Smooth muscle cell (in vitro differentiated cells): ENCODE measurements at regions not wholly inside any gene's neighbourhood (a gene's known extent, or its start where the extent isn't known, plus 50 kb on each side); places are given as distances from the start of the nearest gene placed in this dataset.

ENCODE experiments used
- DNase-seq: peaks from one replicate; lab custom pipeline; 2025; ENCODE audit not compliant: unreplicated experiment; lab: John Stamatoyannopoulos, UW
- H2AFZ ChIP-seq: fragments of 200-600 bp; sonication (generic); 2 replicates; pipeline ENCODE4 v1.6.0; 2016; ENCODE audit warnings: antibody characterized with exemption, low read depth, mild to moderate bottlenecking
- H3F3A ChIP-seq: fragments of 200-600 bp; sonication (generic); 2 replicates; pipeline ENCODE4 v1.6.0; 2017; ENCODE audit warnings: antibody characterized with exemption, low read depth
- H3K27ac ChIP-seq: fragments of 200-600 bp; sonication (generic); 2 replicates; pipeline ENCODE4 v1.5.1; 2016; ENCODE audit warnings: low read depth, mild to moderate bottlenecking
- H3K27me3 ChIP-seq: fragments of 200-600 bp; sonication (generic); 2 replicates; pipeline ENCODE4 v1.6.1; 2016; ENCODE audit warnings: low read depth, mild to moderate bottlenecking
- H3K36me3 ChIP-seq: fragments of 200-600 bp; sonication (generic); 2 replicates; pipeline ENCODE4 v1.5.1; 2016; ENCODE audit warnings: low read depth
- H3K4me1 ChIP-seq: fragments of 200-600 bp; sonication (generic); 2 replicates; pipeline ENCODE4 v1.5.1; 2016; ENCODE audit warnings: low read depth
- H3K4me2 ChIP-seq: fragments of 200-600 bp; sonication (generic); 2 replicates; pipeline ENCODE4 v1.6.0; 2016; ENCODE audit warnings: mild to moderate bottlenecking
- H3K4me3 ChIP-seq: fragments of 200-600 bp; sonication (generic); 2 replicates; pipeline ENCODE4 v1.5.1; 2016; ENCODE audit warnings: mild to moderate bottlenecking
- H3K79me2 ChIP-seq: fragments of 200-600 bp; sonication (generic); 2 replicates; pipeline ENCODE4 v1.6.0; 2016; ENCODE audit warnings: low read depth, mild to moderate bottlenecking
- H3K9ac ChIP-seq: fragments of 200-600 bp; sonication (generic); 2 replicates; pipeline ENCODE4 v1.6.0; 2016; ENCODE audit warnings: low read depth
- H3K9me3 ChIP-seq: fragments of 200-600 bp; sonication (generic); replicated peaks from 2 replicates; pipeline ENCODE4 v1.5.1; 2016; ENCODE audit warnings: low read depth
- H4K20me1 ChIP-seq: fragments of 200-600 bp; sonication (generic); 2 replicates; pipeline ENCODE4 v1.6.0; 2016; ENCODE audit warnings: low read depth
- WGBS: methylation state at CpG from one replicate; pipeline ENCODE4 v1.1.7; 2016; ENCODE audit warnings: low lambda C conversion rate; 5-methylcytosine and 5-hydroxymethylcytosine counted together
- TF ChIP-seq, protein P1 (sequence below): fragments of 200-600 bp; sonication (generic); IDR thresholded peaks from 2 replicates; pipeline ENCODE4 v1.5.1; 2017; ENCODE audit warnings: borderline replicate concordance, mild to moderate bottlenecking, antibody characterized with exemption; ENCODE audit not compliant: insufficient read depth, poor library complexity, severe bottlenecking

DNA sequence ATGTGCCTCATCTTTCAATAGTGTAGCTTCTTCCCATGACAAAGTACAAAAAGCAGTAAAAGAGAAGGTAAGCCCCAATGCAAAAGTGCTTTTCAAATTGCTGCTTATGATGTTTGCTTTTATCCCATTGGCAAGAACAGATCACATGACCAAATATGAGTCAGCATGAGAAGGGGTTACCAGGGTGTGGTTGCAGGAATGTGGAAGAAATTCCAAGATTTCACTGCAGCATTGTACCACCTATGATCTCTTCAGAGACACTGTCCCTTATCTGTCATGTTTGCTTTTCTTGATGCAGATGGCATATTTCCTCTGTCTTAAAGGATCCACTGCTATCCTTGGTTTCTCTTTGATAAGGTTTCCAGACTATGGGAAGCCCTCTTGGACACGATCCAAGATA lies 1006.9 kb upstream of the PRMT6 start:
- Histone ChIP-seq H3F3A (no peaks in the 10 kb centered on the region), H3K36me3 (no peaks in the 10 kb centered on the region), H3K79me2 (no peaks in the 10 kb centered on the region), H2AFZ (no peak overlapping the region), H3K9me3 (no peaks in the 10 kb centered on the region), H3K4me3 (no peak overlapping the region), H4K20me1 (no peaks in the 10 kb centered on the region), H3K9ac (no peak overlapping the region), H3K27ac (no peak overlapping the region), H3K4me1 (no peaks in the 10 kb centered on the region), H3K4me2 (no peak overlapping the region), H3K27me3 (no peaks in the 10 kb centered on the region)
- no peak for DNase-seq
- 75% methylated on average over 1 of the region's 1 CpG for WGBS
- TF ChIP-seq, protein P1, sequence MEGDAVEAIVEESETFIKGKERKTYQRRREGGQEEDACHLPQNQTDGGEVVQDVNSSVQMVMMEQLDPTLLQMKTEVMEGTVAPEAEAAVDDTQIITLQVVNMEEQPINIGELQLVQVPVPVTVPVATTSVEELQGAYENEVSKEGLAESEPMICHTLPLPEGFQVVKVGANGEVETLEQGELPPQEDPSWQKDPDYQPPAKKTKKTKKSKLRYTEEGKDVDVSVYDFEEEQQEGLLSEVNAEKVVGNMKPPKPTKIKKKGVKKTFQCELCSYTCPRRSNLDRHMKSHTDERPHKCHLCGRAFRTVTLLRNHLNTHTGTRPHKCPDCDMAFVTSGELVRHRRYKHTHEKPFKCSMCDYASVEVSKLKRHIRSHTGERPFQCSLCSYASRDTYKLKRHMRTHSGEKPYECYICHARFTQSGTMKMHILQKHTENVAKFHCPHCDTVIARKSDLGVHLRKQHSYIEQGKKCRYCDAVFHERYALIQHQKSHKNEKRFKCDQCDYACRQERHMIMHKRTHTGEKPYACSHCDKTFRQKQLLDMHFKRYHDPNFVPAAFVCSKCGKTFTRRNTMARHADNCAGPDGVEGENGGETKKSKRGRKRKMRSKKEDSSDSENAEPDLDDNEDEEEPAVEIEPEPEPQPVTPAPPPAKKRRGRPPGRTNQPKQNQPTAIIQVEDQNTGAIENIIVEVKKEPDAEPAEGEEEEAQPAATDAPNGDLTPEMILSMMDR, result no peak

DNA sequence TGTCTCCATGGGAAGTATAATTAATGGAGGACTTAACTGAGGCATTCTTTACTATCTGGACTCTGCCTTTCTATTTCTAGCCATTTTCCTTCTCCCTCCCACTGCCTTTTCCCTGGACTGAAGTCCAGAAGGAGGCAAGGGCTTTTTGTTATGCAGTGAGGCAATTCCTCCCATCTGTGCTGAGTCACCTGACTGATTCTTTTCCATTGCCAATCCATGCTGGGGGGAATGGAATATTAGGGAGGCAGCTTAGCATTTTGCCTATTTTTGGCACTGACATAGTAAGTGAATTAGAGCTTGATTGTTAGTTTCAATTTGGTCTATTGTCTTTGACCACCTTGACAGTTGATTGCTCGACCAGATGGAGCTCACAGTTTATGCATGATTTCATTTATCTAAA lies 1000.6 kb upstream of the PRMT6 start:
- no peaks in the 10 kb centered on the region for H3K36me3 ChIP-seq
- no peak overlapping the region for H3K4me2 ChIP-seq
- H4K20me1 ChIP-seq, result no peaks in the 10 kb centered on the region
- H3K9ac ChIP-seq, result no peak overlapping the region
- no peak overlapping the region for H3K27ac ChIP-seq
- no peaks in the 10 kb centered on the region for H3K79me2 ChIP-seq
- TF ChIP-seq, protein P1, result no peak
- no peaks in the 10 kb centered on the region for H3K9me3 ChIP-seq
- 72% methylated on average over 1 of the region's 1 CpG for WGBS
- no peak overlapping the region for H3K4me3 ChIP-seq
- no peak overlapping the region for H2AFZ ChIP-seq
- no peaks in the 10 kb centered on the region for H3F3A ChIP-seq
- H3K4me1 ChIP-seq, result peaks cover 3% of the 10 kb centered on the region
- no peaks in the 10 kb centered on the region for H3K27me3 ChIP-seq
- no peak for DNase-seq

- no peak overlapping the region for H2AFZ ChIP-seq
- no peak overlapping the region for H3K4me3 ChIP-seq
- no peaks in the 10 kb centered on the region for H4K20me1 ChIP-seq
- H3K27ac ChIP-seq, result no peak overlapping the region
- H3F3A ChIP-seq, result no peaks in the 10 kb centered on the region
- TF ChIP-seq, protein P1, result no peak
- no peaks in the 10 kb centered on the region for H3K36me3 ChIP-seq
- DNase-seq, result no peak
- no peak overlapping the region for H3K9ac ChIP-seq
- H3K4me2 ChIP-seq, result no peak overlapping the region
- no peaks in the 10 kb centered on the region for H3K79me2 ChIP-seq
- peaks cover 6% of the 10 kb centered on the region for H3K4me1 ChIP-seq
- H3K27me3 ChIP-seq, result no peaks in the 10 kb centered on the region
- 72% methylated on average over 3 of the region's 3 CpGs for WGBS
- no peaks in the 10 kb centered on the region for H3K9me3 ChIP-seq
Observed at GRCh38 chr1:106061586-106062495, 994.6 kb upstream of the PRMT6 start.

GRCh38 chr1:106063510-106063909 lies 993.0 kb upstream of the PRMT6 start:
- H2AFZ ChIP-seq, result no peak overlapping the region
- H3K9ac ChIP-seq, result no peak overlapping the region
- no peaks in the 10 kb centered on the region for H3K79me2 ChIP-seq
- 95% methylated on average over 1 of the region's 1 CpG for WGBS
- H3K27me3 ChIP-seq, result no peaks in the 10 kb centered on the region
- H3K36me3 ChIP-seq, result no peaks in the 10 kb centered on the region
- H3K4me1 ChIP-seq, result peaks cover 6% of the 10 kb centered on the region
- no peak overlapping the region for H3K4me2 ChIP-seq
- TF ChIP-seq, protein P1, result no peak
- no peaks in the 10 kb centered on the region for H4K20me1 ChIP-seq
- no peaks in the 10 kb centered on the region for H3F3A ChIP-seq
- H3K4me3 ChIP-seq, result no peak overlapping the region
- H3K27ac ChIP-seq, result no peak overlapping the region
- no peak for DNase-seq
- no peaks in the 10 kb centered on the region for H3K9me3 ChIP-seq
